ENCODE measurements at regions not wholly inside any gene's neighbourhood (a gene's known extent, or its start where the extent isn't known, plus 50 kb on each side); places are given as distances from the start of the nearest gene placed in this dataset.

GRCh38 chr21:35504277-35504676 is 455.2 kb upstream of the RUNX1 start:
- TF ChIP-seq GATA2 (IDR thresholded peaks at IDR 0.05; ENCODE audit: low read depth, low read length) (no peak), GATA3 (IDR thresholded peaks at IDR 0.05; ENCODE audit: low read depth, low read length) (no peak)

Measured in SH-SY5Y (cell line).